ENCODE measurements at regions not wholly inside any gene's neighbourhood (a gene's known extent, or its start where the extent isn't known, plus 50 kb on each side); places are given as distances from the start of the nearest gene placed in this dataset.
A peak's percentile ranks its signal among the peaks of the same experiment; 100 is the strongest.

GRCh38 chr18:27769152-27769551 is 407.8 kb downstream of the CDH2 start:
- no peak for DNase-seq (ENCODE audit: low spot score)
- WGBS, 2 donors (ENCODE audit: extremely low coverage in 2 of 2, insufficient read length in 2 of 2, insufficient replicate concordance in 1 of 2), result no CpG with 5 or more reads among the region's 1 CpG

GRCh38 chr18:27763936-27764335 is 413.0 kb downstream of the CDH2 start:
- no peak for DNase-seq (ENCODE audit: low spot score)
- Histone ChIP-seq H2BK120ac (ENCODE audit: low read depth, low read length) (no peak overlapping the region), H3K27ac (replicated peaks; ENCODE audit: low read length) (no peak overlapping the region), H3K9ac (ENCODE audit: low read depth, low read length, poor library complexity) (no peak overlapping the region), H3K9me3 (replicated peaks in 1 of 2; ENCODE audit: control insufficient read depth in 2 of 2, insufficient read depth in 1 of 2, low read depth in 1 of 2, low read length in 2 of 2) (no peaks in the 10 kb centered on the region), H2BK12ac (ENCODE audit: low read length) (no peak overlapping the region), H2AK5ac (ENCODE audit: low read depth, low read length) (no peak overlapping the region), H2BK15ac (ENCODE audit: low read length) (no peak overlapping the region), H4K8ac (ENCODE audit: low read depth, low read length) (no peak overlapping the region), H3K36me3 (replicated peaks in 1 of 2; ENCODE audit: control insufficient read depth in 2 of 2, insufficient read depth in 2 of 2, low read length in 2 of 2) (no peaks in the 10 kb centered on the region), H3K18ac (ENCODE audit: low read length) (no peak overlapping the region), H3K79me1 (ENCODE audit: low read depth, low read length) (no peaks in the 10 kb centered on the region), H3K4me1 (ENCODE audit: control insufficient read depth in 2 of 2, insufficient read depth in 1 of 2, low read depth in 1 of 2, low read length in 2 of 2) (peaks cover 0 to 1% of the 10 kb centered on the region in 2 donors), H3K23ac (ENCODE audit: low read depth, low read length, poor library complexity) (no peak overlapping the region), H3K4me2 (ENCODE audit: insufficient read depth, low read length, poor library complexity, severe bottlenecking) (no peak overlapping the region), H2BK5ac (ENCODE audit: low read length) (no peak overlapping the region), H4K91ac (ENCODE audit: low read depth, low read length, poor library complexity) (no peak overlapping the region), H3K14ac (ENCODE audit: low read length) (no peak overlapping the region), H3K27me3 (ENCODE audit: control insufficient read depth in 3 of 3, insufficient read depth in 3 of 3, low read depth in 1 of 3, low read length in 3 of 3) (no peaks in the 10 kb centered on the region), H3K4ac (ENCODE audit: low read length) (no peak overlapping the region), H3K4me3 (ENCODE audit: low read length in 2 of 2) (no peak overlapping the region), H2AFZ (ENCODE audit: low read length) (no peak overlapping the region)
- no CpG with 5 or more reads among the region's 1 CpG for WGBS, 2 donors (ENCODE audit: extremely low coverage in 2 of 2, insufficient read length in 2 of 2, insufficient replicate concordance in 1 of 2)

More at GRCh38 chr18:27769152-27769551, 407.8 kb downstream of the CDH2 start:
- no peak overlapping the region for H2BK5ac ChIP-seq (ENCODE audit: low read length)
- H3K4me1 ChIP-seq (ENCODE audit: control insufficient read depth in 2 of 2, insufficient read depth in 1 of 2, low read depth in 1 of 2, low read length in 2 of 2), result peaks cover 2% of the 10 kb centered on the region in 2 donors
- no peak overlapping the region for H2BK15ac ChIP-seq (ENCODE audit: low read length)
- H3K14ac ChIP-seq (ENCODE audit: low read length), result no peak overlapping the region
- no peaks in the 10 kb centered on the region for H3K27me3 ChIP-seq (ENCODE audit: control insufficient read depth in 3 of 3, insufficient read depth in 3 of 3, low read depth in 1 of 3, low read length in 3 of 3)
- H2AFZ ChIP-seq (ENCODE audit: low read length), result peak overlapping the region; percentile 66
- H4K8ac ChIP-seq (ENCODE audit: low read depth, low read length), result no peak overlapping the region
- no peak overlapping the region for H4K91ac ChIP-seq (ENCODE audit: low read depth, low read length, poor library complexity)
- H3K36me3 ChIP-seq (replicated peaks in 1 of 2; ENCODE audit: control insufficient read depth in 2 of 2, insufficient read depth in 2 of 2, low read length in 2 of 2), result no peaks in the 10 kb centered on the region
- H3K27ac ChIP-seq (replicated peaks; ENCODE audit: low read length), result no peak overlapping the region
- H3K4ac ChIP-seq (ENCODE audit: low read length), result no peak overlapping the region
- no peaks in the 10 kb centered on the region for H3K79me1 ChIP-seq (ENCODE audit: low read depth, low read length)
- H3K4me3 ChIP-seq (ENCODE audit: low read length in 2 of 2), result no peak overlapping the region
- H3K9me3 ChIP-seq (replicated peaks in 1 of 2; ENCODE audit: control insufficient read depth in 2 of 2, insufficient read depth in 1 of 2, low read depth in 1 of 2, low read length in 2 of 2), result no peaks in the 10 kb centered on the region
- no peak overlapping the region for H3K23ac ChIP-seq (ENCODE audit: low read depth, low read length, poor library complexity)
- H3K9ac ChIP-seq (ENCODE audit: low read depth, low read length, poor library complexity), result no peak overlapping the region
- no peak overlapping the region for H2AK5ac ChIP-seq (ENCODE audit: low read depth, low read length)
- no peak overlapping the region for H2BK120ac ChIP-seq (ENCODE audit: low read depth, low read length)
- no peak overlapping the region for H2BK12ac ChIP-seq (ENCODE audit: low read length)
- no peak overlapping the region for H3K4me2 ChIP-seq (ENCODE audit: insufficient read depth, low read length, poor library complexity, severe bottlenecking)
- H3K18ac ChIP-seq (ENCODE audit: low read length), result no peak overlapping the region

- Histone ChIP-seq H3K4me3 (ENCODE audit: low read length in 2 of 2) (no peak overlapping the region), H3K79me1 (ENCODE audit: low read depth, low read length) (no peaks in the 10 kb centered on the region), H3K23ac (ENCODE audit: low read depth, low read length, poor library complexity) (no peak overlapping the region), H3K4me1 (ENCODE audit: control insufficient read depth in 2 of 2, insufficient read depth in 1 of 2, low read depth in 1 of 2, low read length in 2 of 2) (peaks cover 0 to 3% of the 10 kb centered on the region in 2 donors), H3K18ac (ENCODE audit: low read length) (no peak overlapping the region), H3K9ac (ENCODE audit: low read depth, low read length, poor library complexity) (no peak overlapping the region), H2BK15ac (ENCODE audit: low read length) (no peak overlapping the region), H3K4me2 (ENCODE audit: insufficient read depth, low read length, poor library complexity, severe bottlenecking) (no peak overlapping the region), H2BK12ac (ENCODE audit: low read length) (no peak overlapping the region), H3K14ac (ENCODE audit: low read length) (no peak overlapping the region), H3K9me3 (replicated peaks in 1 of 2; ENCODE audit: control insufficient read depth in 2 of 2, insufficient read depth in 1 of 2, low read depth in 1 of 2, low read length in 2 of 2) (no peaks in the 10 kb centered on the region), H2AK5ac (ENCODE audit: low read depth, low read length) (no peak overlapping the region), H3K27me3 (ENCODE audit: control insufficient read depth in 3 of 3, insufficient read depth in 3 of 3, low read depth in 1 of 3, low read length in 3 of 3) (no peaks in the 10 kb centered on the region), H3K27ac (replicated peaks; ENCODE audit: low read length) (no peak overlapping the region), H2BK120ac (ENCODE audit: low read depth, low read length) (no peak overlapping the region), H2AFZ (ENCODE audit: low read length) (no peak overlapping the region), H3K36me3 (replicated peaks in 1 of 2; ENCODE audit: control insufficient read depth in 2 of 2, insufficient read depth in 2 of 2, low read length in 2 of 2) (no peaks in the 10 kb centered on the region), H4K8ac (ENCODE audit: low read depth, low read length) (no peak overlapping the region), H2BK5ac (ENCODE audit: low read length) (no peak overlapping the region), H3K4ac (ENCODE audit: low read length) (no peak overlapping the region), H4K91ac (ENCODE audit: low read depth, low read length, poor library complexity) (no peak overlapping the region)
- DNase-seq (ENCODE audit: low spot score), result no peak
Observed at GRCh38 chr18:27763341-27763740, 413.6 kb downstream of the CDH2 start.

GRCh38 chr18:27762054-27762453 is 414.9 kb downstream of the CDH2 start:
- DNase-seq (ENCODE audit: low spot score), result no peak
- Histone ChIP-seq H3K4ac (ENCODE audit: low read length) (no peak overlapping the region), H4K91ac (ENCODE audit: low read depth, low read length, poor library complexity) (no peak overlapping the region), H2BK12ac (ENCODE audit: low read length) (no peak overlapping the region), H2BK15ac (ENCODE audit: low read length) (no peak overlapping the region), H3K23ac (ENCODE audit: low read depth, low read length, poor library complexity) (no peak overlapping the region), H3K4me3 (ENCODE audit: low read length in 2 of 2) (no peak overlapping the region), H3K79me1 (ENCODE audit: low read depth, low read length) (no peaks in the 10 kb centered on the region), H3K27ac (replicated peaks; ENCODE audit: low read length) (no peak overlapping the region), H4K8ac (ENCODE audit: low read depth, low read length) (no peak overlapping the region), H3K36me3 (replicated peaks in 1 of 2; ENCODE audit: control insufficient read depth in 2 of 2, insufficient read depth in 2 of 2, low read length in 2 of 2) (no peaks in the 10 kb centered on the region), H3K14ac (ENCODE audit: low read length) (no peak overlapping the region), H3K18ac (ENCODE audit: low read length) (no peak overlapping the region), H2AK5ac (ENCODE audit: low read depth, low read length) (no peak overlapping the region), H3K4me2 (ENCODE audit: insufficient read depth, low read length, poor library complexity, severe bottlenecking) (no peak overlapping the region), H3K9me3 (replicated peaks in 1 of 2; ENCODE audit: control insufficient read depth in 2 of 2, insufficient read depth in 1 of 2, low read depth in 1 of 2, low read length in 2 of 2) (no peaks in the 10 kb centered on the region), H2BK120ac (ENCODE audit: low read depth, low read length) (no peak overlapping the region), H3K27me3 (ENCODE audit: control insufficient read depth in 3 of 3, insufficient read depth in 3 of 3, low read depth in 1 of 3, low read length in 3 of 3) (no peaks in the 10 kb centered on the region), H3K9ac (ENCODE audit: low read depth, low read length, poor library complexity) (no peak overlapping the region), H2AFZ (ENCODE audit: low read length) (no peak overlapping the region), H2BK5ac (ENCODE audit: low read length) (no peak overlapping the region), H3K4me1 (ENCODE audit: control insufficient read depth in 2 of 2, insufficient read depth in 1 of 2, low read depth in 1 of 2, low read length in 2 of 2) (peaks cover 0 to 3% of the 10 kb centered on the region in 2 donors)
- WGBS, 2 donors (ENCODE audit: extremely low coverage in 2 of 2, insufficient read length in 2 of 2, insufficient replicate concordance in 1 of 2), result no CpG with 5 or more reads among the region's 4 CpGs

Data from neuronal stem cell (in vitro differentiated cells).